HG03469 (cell line): ENCODE measurements at regions not wholly inside any gene's neighbourhood (a gene's known extent, or its start where the extent isn't known, plus 50 kb on each side); places are given as distances from the start of the nearest gene placed in this dataset.

Experiments
- ATAC-seq: cut with Tn5 transposase; IDR thresholded peaks from one replicate; pipeline ENCODE4 v1.9.1; 2021; ENCODE audit warnings: mild to moderate bottlenecking, moderate library complexity, moderate number of reproducible peaks; ENCODE audit not compliant: unreplicated experiment

GRCh38 chrX:129188231-129188630, 335.1 kb downstream of the SMARCA1 start:
- no peak for ATAC-seq

- no peak for ATAC-seq
These were observed 346.6 kb downstream of the SMARCA1 start for GRCh38 chrX:129176710-129177109.

- ATAC-seq, result no peak
These were observed 362.2 kb downstream of the SMARCA1 start for GRCh38 chrX:129161108-129161507.

GRCh38 chrX:129158505-129158904, 364.8 kb downstream of the SMARCA1 start:
- ATAC-seq, result no peak

- no peak for ATAC-seq
These were observed 377.4 kb downstream of the SMARCA1 start for GRCh38 chrX:129145840-129146272.

- ATAC-seq, result no peak
These were observed 377.9 kb downstream of the SMARCA1 start for GRCh38 chrX:129145385-129145784.

GRCh38 chrX:129144172-129145038, 378.9 kb downstream of the SMARCA1 start:
- ATAC-seq, result no peak

GRCh38 chrX:129139837-129140598, 383.3 kb downstream of the SMARCA1 start:
- ATAC-seq, result no peak

GRCh38 chrX:129125122-129125914, 398.0 kb downstream of the SMARCA1 start:
- no peak for ATAC-seq

GRCh38 chrX:129123795-129124194, 399.5 kb downstream of the SMARCA1 start:
- no peak for ATAC-seq

- ATAC-seq, result no peak
These were observed 406.4 kb downstream of the SMARCA1 start for GRCh38 chrX:129116676-129117470.

GRCh38 chrX:129115935-129116334, 407.4 kb downstream of the SMARCA1 start:
- ATAC-seq, result no peak

- ATAC-seq, result peak; percentile 70
These were observed 408.2 kb downstream of the SMARCA1 start for GRCh38 chrX:129115104-129115503.

GRCh38 chrX:129111081-129111798, 412.1 kb downstream of the SMARCA1 start:
- ATAC-seq, result no peak

- no peak for ATAC-seq
These were observed 414.4 kb downstream of the SMARCA1 start for GRCh38 chrX:129108936-129109335.

GRCh38 chrX:129099207-129099606, 424.1 kb downstream of the SMARCA1 start:
- no peak for ATAC-seq

- no peak for ATAC-seq
These were observed 425.6 kb downstream of the SMARCA1 start for GRCh38 chrX:129097668-129098067.

GRCh38 chrX:129093706-129094105, 429.6 kb downstream of the SMARCA1 start:
- no peak for ATAC-seq

- no peak for ATAC-seq
These were observed 430.5 kb downstream of the SMARCA1 start for GRCh38 chrX:129092757-129093156.

- no peak for ATAC-seq
These were observed 431.0 kb downstream of the SMARCA1 start for GRCh38 chrX:129092242-129092641.
